ENCODE measurements at regions not wholly inside any gene's neighbourhood (a gene's known extent, or its start where the extent isn't known, plus 50 kb on each side); places are given as distances from the start of the nearest gene placed in this dataset.

- DNase-seq (ENCODE audit: low read depth): no peak
Observed at GRCh38 chr10:33385686-33386085, 51.2 kb upstream of the NRP1 start.

DNA sequence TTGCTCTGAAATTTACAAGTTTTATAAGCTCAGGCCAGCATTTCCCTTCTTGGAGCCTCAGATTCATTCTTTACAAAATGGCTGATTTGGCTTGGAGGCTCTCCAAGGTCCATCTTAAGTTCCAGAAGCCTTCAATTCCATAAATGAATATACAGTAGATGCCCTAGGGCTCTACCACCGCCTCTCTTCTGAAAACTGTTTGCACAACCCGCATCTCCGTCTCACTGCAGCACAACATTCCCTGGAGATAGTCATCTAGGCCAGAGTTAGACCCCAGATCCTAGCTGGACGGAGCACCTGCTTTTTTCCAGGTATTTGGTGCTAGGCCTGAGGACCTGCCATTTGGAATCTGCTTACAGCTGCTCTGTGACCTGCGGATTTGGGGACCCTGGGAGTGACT is 50.5 kb upstream of the NRP1 start:
- TF ChIP-seq, protein P1, sequence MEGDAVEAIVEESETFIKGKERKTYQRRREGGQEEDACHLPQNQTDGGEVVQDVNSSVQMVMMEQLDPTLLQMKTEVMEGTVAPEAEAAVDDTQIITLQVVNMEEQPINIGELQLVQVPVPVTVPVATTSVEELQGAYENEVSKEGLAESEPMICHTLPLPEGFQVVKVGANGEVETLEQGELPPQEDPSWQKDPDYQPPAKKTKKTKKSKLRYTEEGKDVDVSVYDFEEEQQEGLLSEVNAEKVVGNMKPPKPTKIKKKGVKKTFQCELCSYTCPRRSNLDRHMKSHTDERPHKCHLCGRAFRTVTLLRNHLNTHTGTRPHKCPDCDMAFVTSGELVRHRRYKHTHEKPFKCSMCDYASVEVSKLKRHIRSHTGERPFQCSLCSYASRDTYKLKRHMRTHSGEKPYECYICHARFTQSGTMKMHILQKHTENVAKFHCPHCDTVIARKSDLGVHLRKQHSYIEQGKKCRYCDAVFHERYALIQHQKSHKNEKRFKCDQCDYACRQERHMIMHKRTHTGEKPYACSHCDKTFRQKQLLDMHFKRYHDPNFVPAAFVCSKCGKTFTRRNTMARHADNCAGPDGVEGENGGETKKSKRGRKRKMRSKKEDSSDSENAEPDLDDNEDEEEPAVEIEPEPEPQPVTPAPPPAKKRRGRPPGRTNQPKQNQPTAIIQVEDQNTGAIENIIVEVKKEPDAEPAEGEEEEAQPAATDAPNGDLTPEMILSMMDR (IDR thresholded peaks at IDR 0.05; ENCODE audit: insufficient read depth, low read depth, low read length, missing control alignments): no peak
- no peak for DNase-seq (ENCODE audit: low read depth)
- H3K4me3 ChIP-seq (ENCODE audit: low read depth, low read length): no peak overlapping the region

More at GRCh38 chr10:33385686-33386085, 51.2 kb upstream of the NRP1 start:
- TF ChIP-seq, protein P1 (IDR thresholded peaks at IDR 0.05; ENCODE audit: insufficient read depth, low read depth, low read length, missing control alignments): no peak
- H3K4me3 ChIP-seq (ENCODE audit: low read depth, low read length): no peak overlapping the region
